Keratinocyte (primary cell): ENCODE measurements at regions not wholly inside any gene's neighbourhood (a gene's known extent, or its start where the extent isn't known, plus 50 kb on each side); places are given as distances from the start of the nearest gene placed in this dataset.
"Not testable (repeated sequence)": the region's sequence is repeated elsewhere in the genome, so short reads cannot be mapped to it uniquely, and the experiment has no call there.

ENCODE experiments used
- CTCF ChIP-seq, 3 experiments: IDR thresholded peaks in 1 of 3; conservative IDR thresholded peaks in 1 of 3; optimal IDR thresholded peaks in 1 of 3; 2 replicates in 2 of 3; 3 replicates in 1 of 3; pipeline versions ENCODE3 to v1.5.1; 2011; ENCODE audit warnings: low read length in 3 of 3, mild to moderate bottlenecking in 3 of 3, moderate library complexity in 2 of 3, control low read depth in 1 of 3, inconsistent platforms in 1 of 3; ENCODE audit not compliant: insufficient read depth in 2 of 3; ENCODE audit errors: extremely low read depth in 1 of 3
- EZH2 ChIP-seq: IDR thresholded peaks from one replicate; pipeline ENCODE4 v1.6.1; 2012; ENCODE audit warnings: inconsistent platforms, mild to moderate bottlenecking, low read length, moderate library complexity

GRCh38 chr16:46395391-46395921 lies 225.7 kb downstream of the SHCBP1 start:
- TF ChIP-seq CTCF (optimal IDR thresholded peaks at IDR 0.05 in 1 of 3, IDR thresholded peaks at IDR 0.05 in 1 of 3, conservative IDR thresholded peaks at IDR 0.05 in 1 of 3; ENCODE audit: extremely low read depth in 1 of 3, insufficient read depth in 2 of 3, low read length in 3 of 3); EZH2: not testable (repeated sequence)
